ENCODE measurements at regions not wholly inside any gene's neighbourhood (a gene's known extent, or its start where the extent isn't known, plus 50 kb on each side); places are given as distances from the start of the nearest gene placed in this dataset.

- Histone ChIP-seq H3K9me3 (ENCODE audit: insufficient read depth, low read depth) (no peaks in the 10 kb centered on the region), H3K27me3 (ENCODE audit: insufficient read depth, low read depth) (no peaks in the 10 kb centered on the region), H3K36me3 (ENCODE audit: low read depth) (no peaks in the 10 kb centered on the region), H3K9me2 (ENCODE audit: insufficient read depth) (no peaks in the 10 kb centered on the region), H3K27ac (no peak overlapping the region), H3F3A (ENCODE audit: insufficient read depth, low read depth) (no peaks in the 10 kb centered on the region), H3K79me2 (ENCODE audit: low read depth) (no peaks in the 10 kb centered on the region), H3K4me2 (no peak overlapping the region), H2AFZ (no peak overlapping the region), H3K4me1 (replicated peaks; ENCODE audit: insufficient read depth) (no peaks in the 10 kb centered on the region), H3K4me3 (no peak overlapping the region), H4K20me1 (ENCODE audit: insufficient read depth) (no peaks in the 10 kb centered on the region)
- ChIA-PET POLR2A (ENCODE audit: unreplicated experiment) (no interaction called here), CTCF (no interaction called here)
- intact Hi-C loops (cut with micrococcal nuclease; ENCODE audit: unreplicated experiment) = no loop called here
- BruUV-seq (replicated peaks) = no TSS peak
- DNase-seq = no peak
- TF ChIP-seq EZH2 (IDR thresholded peaks at IDR 0.05; ENCODE audit: low read depth) (no peak), CTCF (conservative IDR thresholded peaks at IDR 0.05) (no peak)
Measured at GRCh38 chr11:97359016-97359415, 969.2 kb downstream of the JRKL start.

GRCh38 chr11:97361812-97362378 is 972.1 kb downstream of the JRKL start:
- no peaks in the 10 kb centered on the region for H4K20me1 ChIP-seq (ENCODE audit: insufficient read depth)
- peak in 1 of 2 experiments; percentile 47 for DNase-seq
- ChIA-PET POLR2A (ENCODE audit: unreplicated experiment) (no interaction called here), CTCF (no interaction called here)
- no peak overlapping the region for H3K4me3 ChIP-seq
- BruUV-seq (replicated peaks) = no TSS peak
- H2AFZ ChIP-seq = no peak overlapping the region
- intact Hi-C loops (cut with micrococcal nuclease; ENCODE audit: unreplicated experiment) = no loop called here
- H3K27ac ChIP-seq = no peak overlapping the region
- no peaks in the 10 kb centered on the region for H3K36me3 ChIP-seq (ENCODE audit: low read depth)
- no peaks in the 10 kb centered on the region for H3F3A ChIP-seq (ENCODE audit: insufficient read depth, low read depth)
- H3K4me2 ChIP-seq = no peak overlapping the region
- no peaks in the 10 kb centered on the region for H3K9me3 ChIP-seq (ENCODE audit: insufficient read depth, low read depth)
- H3K4me1 ChIP-seq (replicated peaks; ENCODE audit: insufficient read depth) = no peaks in the 10 kb centered on the region
- no peaks in the 10 kb centered on the region for H3K27me3 ChIP-seq (ENCODE audit: insufficient read depth, low read depth)
- no peaks in the 10 kb centered on the region for H3K79me2 ChIP-seq (ENCODE audit: low read depth)
- no peaks in the 10 kb centered on the region for H3K9me2 ChIP-seq (ENCODE audit: insufficient read depth)
- no peak for TF ChIP-seq EZH2 (IDR thresholded peaks at IDR 0.05; ENCODE audit: low read depth)
- no peak for TF ChIP-seq CTCF (conservative IDR thresholded peaks at IDR 0.05)

- Histone ChIP-seq H3F3A (ENCODE audit: insufficient read depth, low read depth) (no peaks in the 10 kb centered on the region), H3K4me1 (replicated peaks; ENCODE audit: insufficient read depth) (no peaks in the 10 kb centered on the region), H3K4me3 (no peak overlapping the region), H3K27ac (no peak overlapping the region), H3K36me3 (ENCODE audit: low read depth) (no peaks in the 10 kb centered on the region), H3K9me3 (ENCODE audit: insufficient read depth, low read depth) (no peaks in the 10 kb centered on the region), H3K27me3 (ENCODE audit: insufficient read depth, low read depth) (no peaks in the 10 kb centered on the region), H3K79me2 (ENCODE audit: low read depth) (no peaks in the 10 kb centered on the region), H2AFZ (no peak overlapping the region), H3K4me2 (no peak overlapping the region), H4K20me1 (ENCODE audit: insufficient read depth) (no peaks in the 10 kb centered on the region), H3K9me2 (ENCODE audit: insufficient read depth) (no peaks in the 10 kb centered on the region)
- ChIA-PET POLR2A (ENCODE audit: unreplicated experiment) (no interaction called here), CTCF (no interaction called here)
- no peak for DNase-seq
- intact Hi-C loops (cut with micrococcal nuclease; ENCODE audit: unreplicated experiment) = no loop called here
- BruUV-seq (replicated peaks) = no TSS peak
- no peak for TF ChIP-seq EZH2 (IDR thresholded peaks at IDR 0.05; ENCODE audit: low read depth)
- no peak for TF ChIP-seq CTCF (conservative IDR thresholded peaks at IDR 0.05)
Measured at GRCh38 chr11:97363331-97363730, 973.5 kb downstream of the JRKL start.

All from PC-9 (cell line).